ENCODE measurements at regions not wholly inside any gene's neighbourhood (a gene's known extent, or its start where the extent isn't known, plus 50 kb on each side); places are given as distances from the start of the nearest gene placed in this dataset.

- WGBS, 2 donors: 77 to 80% methylated on average over 8 of the region's 8 CpGs
- Histone ChIP-seq H3K4me1 (peaks cover 0 to 18% (median 6%) of the 10 kb centered on the region in 4 donors), H3K27ac (no peak overlapping the region)
These were observed 148.8 kb upstream of the SLC6A11 start for GRCh38 chr3:10667269-10667668.

GRCh38 chr3:10667901-10668476 is 148.0 kb upstream of the SLC6A11 start:
- no peaks in the 10 kb centered on the region for H3K36me3 ChIP-seq
- no peak for DNase-seq
- intact Hi-C loops (cut with DNase I): no loop called here
- peaks cover 0 to 25% (median 13%) of the 10 kb centered on the region in 4 donors for H3K4me1 ChIP-seq
- no peaks in the 10 kb centered on the region for H3K9me3 ChIP-seq
- WGBS, 2 donors: 68 to 81% methylated on average over 14 of the region's 14 CpGs
- H3K27me3 ChIP-seq: peaks cover 0 to 25% (median 2%) of the 10 kb centered on the region in 3 donors
- H3K27ac ChIP-seq: no peak overlapping the region
- no peak overlapping the region for H3K4me3 ChIP-seq
- no peak for TF ChIP-seq CTCF (IDR thresholded peaks at IDR 0.05)

More at GRCh38 chr3:10667269-10667668, 148.8 kb upstream of the SLC6A11 start:
- TF ChIP-seq EP300 (IDR thresholded peaks at IDR 0.05): no peak
- TF ChIP-seq POLR2AphosphoS5 (IDR thresholded peaks at IDR 0.05): no peak
- no peak for TF ChIP-seq POLR2A (IDR thresholded peaks at IDR 0.05)
- TF ChIP-seq CTCF (IDR thresholded peaks at IDR 0.05): no peak
- no peak for DNase-seq
- Histone ChIP-seq H3K4me3 (no peak overlapping the region), H3K36me3 (no peaks in the 10 kb centered on the region), H3K9me3 (peaks cover 0 to 1% (median 0%) of the 10 kb centered on the region in 4 donors), H3K27me3 (peaks cover 0 to 25% (median 2%) of the 10 kb centered on the region in 3 donors)
- intact Hi-C loops (cut with DNase I): no loop called here

- WGBS, 2 donors: 29 to 67% methylated on average over 6 of the region's 6 CpGs
- intact Hi-C loops (cut with DNase I): no loop called here
- no peak overlapping the region for H3K4me3 ChIP-seq
These were observed 146.5 kb upstream of the SLC6A11 start for GRCh38 chr3:10669490-10670048.

GRCh38 chr3:10672422-10672821 is 143.6 kb upstream of the SLC6A11 start:
- peak in 3 of 4 donors; percentile 15 to 61 (median 28) for TF ChIP-seq POLR2AphosphoS5 (IDR thresholded peaks at IDR 0.05)
- no peak for TF ChIP-seq POLR2A (IDR thresholded peaks at IDR 0.05)
- no peaks in the 10 kb centered on the region for H3K9me3 ChIP-seq
- no peaks in the 10 kb centered on the region for H3K36me3 ChIP-seq
- no peak for DNase-seq
- intact Hi-C loops (cut with DNase I): no loop called here
- H3K27me3 ChIP-seq: peaks cover 0 to 33% (median 10%) of the 10 kb centered on the region in 3 donors
- peaks cover 0 to 12% (median 9%) of the 10 kb centered on the region in 4 donors for H3K4me1 ChIP-seq
- no peak overlapping the region for H3K4me3 ChIP-seq
- WGBS, 2 donors: 54 to 59% methylated on average over 5 of the region's 5 CpGs
- no peak overlapping the region for H3K27ac ChIP-seq

More at GRCh38 chr3:10669490-10670048, 146.5 kb upstream of the SLC6A11 start:
- Histone ChIP-seq H3K27me3 (peaks cover 0 to 18% (median 2%) of the 10 kb centered on the region in 3 donors), H3K27ac (no peak overlapping the region), H3K36me3 (no peaks in the 10 kb centered on the region), H3K9me3 (no peaks in the 10 kb centered on the region), H3K4me1 (peaks cover 0 to 27% (median 13%) of the 10 kb centered on the region in 4 donors)
- no peak for DNase-seq
- TF ChIP-seq POLR2A (IDR thresholded peaks at IDR 0.05) (no peak), EP300 (IDR thresholded peaks at IDR 0.05) (no peak), POLR2AphosphoS5 (IDR thresholded peaks at IDR 0.05) (no peak), CTCF (IDR thresholded peaks at IDR 0.05) (no peak)

GRCh38 chr3:10674578-10674977 is 141.4 kb upstream of the SLC6A11 start:
- Histone ChIP-seq H3K27ac (no peak overlapping the region), H3K9me3 (no peaks in the 10 kb centered on the region), H3K36me3 (no peaks in the 10 kb centered on the region), H3K4me1 (peaks cover 0 to 11% (median 9%) of the 10 kb centered on the region in 4 donors), H3K27me3 (peaks cover 0 to 27% (median 8%) of the 10 kb centered on the region in 3 donors), H3K4me3 (no peak overlapping the region)
- no peak for TF ChIP-seq POLR2AphosphoS5 (IDR thresholded peaks at IDR 0.05)
- intact Hi-C loops (cut with DNase I): no loop called here
- DNase-seq: no peak
- 77 to 79% methylated on average over 3 of the region's 3 CpGs for WGBS, 2 donors
